LNCAP (cell line): ENCODE measurements at regions not wholly inside any gene's neighbourhood (a gene's known extent, or its start where the extent isn't known, plus 50 kb on each side); places are given as distances from the start of the nearest gene placed in this dataset.

ENCODE experiments used
- CTCF ChIP-seq: fragments of 450-650 bp; IDR thresholded peaks from 2 replicates; pipeline ENCODE4 v1.5.1; 2017; ENCODE audit warnings: mild to moderate bottlenecking

- TF ChIP-seq CTCF = no peak
Observed at GRCh38 chr1:96492236-96492635, 229.3 kb upstream of the PTBP2 start.

- no peak for TF ChIP-seq CTCF
Observed at GRCh38 chr1:96498744-96499340, 222.7 kb upstream of the PTBP2 start.

GRCh38 chr1:96508233-96508632 lies 213.4 kb upstream of the PTBP2 start:
- no peak for TF ChIP-seq CTCF

- no peak for TF ChIP-seq CTCF
Observed at GRCh38 chr1:96509339-96509738, 212.2 kb upstream of the PTBP2 start.

GRCh38 chr1:96509951-96510350 lies 211.6 kb upstream of the PTBP2 start:
- no peak for TF ChIP-seq CTCF

- TF ChIP-seq CTCF = no peak
Observed at GRCh38 chr1:96510391-96510790, 211.2 kb upstream of the PTBP2 start.

- TF ChIP-seq CTCF = no peak
Observed at GRCh38 chr1:96510911-96511310, 210.7 kb upstream of the PTBP2 start.

GRCh38 chr1:96513136-96513535 lies 208.4 kb upstream of the PTBP2 start:
- no peak for TF ChIP-seq CTCF
